ENCODE measurements at regions not wholly inside any gene's neighbourhood (a gene's known extent, or its start where the extent isn't known, plus 50 kb on each side); places are given as distances from the start of the nearest gene placed in this dataset.

GRCh38 chr18:72324677-72325076 is 219.5 kb downstream of the CBLN2 start:
- no peak overlapping the region for H3K4me3 ChIP-seq
- H3K36me3 ChIP-seq, result no peaks in the 10 kb centered on the region
- no peak overlapping the region for H3K27ac ChIP-seq
- ATAC-seq, result no peak
- H3K4me1 ChIP-seq, result no peaks in the 10 kb centered on the region
- intact Hi-C loops (cut with DNase I), result no loop called here
- no peaks in the 10 kb centered on the region for H3K27me3 ChIP-seq
- H3K9me3 ChIP-seq, result no peaks in the 10 kb centered on the region
- DNase-seq, result no peak
- TF ChIP-seq CTCF (IDR thresholded peaks at IDR 0.05), result no peak

DNA sequence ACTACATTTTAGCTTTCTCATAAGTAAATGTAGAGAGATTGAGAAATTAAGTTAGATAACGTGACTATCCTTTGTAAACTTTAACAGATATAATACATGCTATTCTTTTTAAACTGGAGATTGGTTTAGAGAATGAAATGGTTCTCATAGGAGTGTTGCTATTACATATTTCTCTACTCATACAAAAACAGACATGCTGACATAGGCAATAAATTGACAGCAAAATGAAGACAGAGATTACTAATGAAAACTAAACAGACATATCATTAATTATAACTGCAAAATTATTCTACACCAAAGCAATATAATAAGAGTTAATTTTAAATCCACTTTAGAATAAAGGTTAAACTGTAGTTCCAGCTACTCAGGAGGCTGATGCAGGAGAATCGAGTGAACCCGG is 227.6 kb downstream of the CBLN2 start:
- Histone ChIP-seq H3K4me3 (no peak overlapping the region), H3K4me1 (no peaks in the 10 kb centered on the region), H3K36me3 (no peaks in the 10 kb centered on the region), H3K27ac (no peak overlapping the region), H3K9me3 (no peaks in the 10 kb centered on the region), H3K27me3 (no peaks in the 10 kb centered on the region)
- DNase-seq (no peak), ATAC-seq (no peak)
- TF ChIP-seq CTCF (IDR thresholded peaks at IDR 0.05), result no peak
- intact Hi-C loops (cut with DNase I), result no loop called here

- Histone ChIP-seq H3K27ac (no peak overlapping the region), H3K4me3 (no peak overlapping the region), H3K9me3 (peaks cover 0 to 2% of the 10 kb centered on the region in 2 donors), H3K27me3 (no peaks in the 10 kb centered on the region), H3K36me3 (no peaks in the 10 kb centered on the region), H3K4me1 (no peaks in the 10 kb centered on the region)
- ATAC-seq (no peak), DNase-seq (no peak)
- intact Hi-C loops (cut with DNase I), result no loop called here
- no peak for TF ChIP-seq CTCF (IDR thresholded peaks at IDR 0.05)
Measured at GRCh38 chr18:72283148-72283925, 260.8 kb downstream of the CBLN2 start.

DNA sequence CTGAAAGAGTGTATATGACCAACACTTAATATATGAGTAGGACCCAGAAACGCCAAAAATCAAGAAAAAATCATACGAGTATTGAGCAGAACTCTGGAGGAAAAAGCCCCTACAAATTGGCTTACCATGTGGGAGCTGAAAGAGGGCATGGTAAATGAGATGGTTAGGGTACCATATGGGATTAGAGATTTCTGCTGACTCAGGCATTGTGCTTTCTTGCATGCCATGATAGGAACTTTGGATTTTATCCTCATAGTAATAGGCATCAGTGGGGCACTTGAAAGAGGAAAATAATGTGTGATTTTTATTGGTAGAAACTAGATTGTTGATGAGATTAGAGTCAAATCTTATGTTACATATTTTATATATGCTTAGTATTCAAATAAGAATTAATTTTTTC is 271.1 kb downstream of the CBLN2 start:
- no peak overlapping the region for H3K27ac ChIP-seq
- peaks cover 0 to 27% of the 10 kb centered on the region in 2 donors for H3K9me3 ChIP-seq
- H3K4me1 ChIP-seq, result no peaks in the 10 kb centered on the region
- intact Hi-C loops (cut with DNase I), result no loop called here
- TF ChIP-seq CTCF (IDR thresholded peaks at IDR 0.05), result no peak
- no peaks in the 10 kb centered on the region for H3K27me3 ChIP-seq
- H3K36me3 ChIP-seq, result no peaks in the 10 kb centered on the region
- no peak for ATAC-seq
- no peak overlapping the region for H3K4me3 ChIP-seq
- no peak for DNase-seq

DNA sequence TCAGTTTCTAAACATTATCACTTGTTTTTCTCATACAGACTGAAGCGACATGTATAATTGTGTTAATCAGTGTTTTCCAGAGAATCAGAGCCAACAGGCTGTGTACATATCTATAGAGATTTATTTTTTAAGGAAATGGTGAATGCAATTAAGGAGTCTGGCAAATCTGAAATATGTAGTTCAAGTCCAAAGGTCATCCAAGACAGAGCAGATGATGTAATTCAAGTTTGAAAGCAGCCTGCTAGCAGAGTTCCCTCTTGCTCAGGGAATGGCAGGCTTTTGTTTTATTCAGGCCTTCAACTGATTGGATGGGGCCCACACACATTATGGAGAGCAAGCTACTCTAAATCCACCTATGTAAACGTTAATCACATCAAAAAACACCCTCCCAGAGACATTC is 282.6 kb downstream of the CBLN2 start:
- DNase-seq (peak in 1 of 4 donors; percentile 30), ATAC-seq (no peak)
- no peaks in the 10 kb centered on the region for H3K36me3 ChIP-seq
- no peaks in the 10 kb centered on the region for H3K4me1 ChIP-seq
- intact Hi-C loops (cut with DNase I), result no loop called here
- H3K27me3 ChIP-seq, result no peaks in the 10 kb centered on the region
- TF ChIP-seq CTCF (IDR thresholded peaks at IDR 0.05), result no peak
- no peak overlapping the region for H3K4me3 ChIP-seq
- no peaks in the 10 kb centered on the region for H3K9me3 ChIP-seq
- no peak overlapping the region for H3K27ac ChIP-seq

Measured in left lung (tissue), 4 donors.